Right lobe of liver (tissue), 4 donors: ENCODE measurements at regions not wholly inside any gene's neighbourhood (a gene's known extent, or its start where the extent isn't known, plus 50 kb on each side); places are given as distances from the start of the nearest gene placed in this dataset.

ENCODE experiments used
- CTCF ChIP-seq, 4 donors: fragments of 200-600 bp in 3 of 4; fragments of 450-650 bp in 1 of 4; IDR thresholded peaks; one replicate each; pipeline versions ENCODE4 v1.5.1 to v1.8.0; 2016 to 2022; ENCODE audit warnings: antibody characterized with exemption in 4 of 4, mild to moderate bottlenecking in 2 of 4
- POLR2A ChIP-seq: fragments of 450-650 bp; IDR thresholded peaks from one replicate; pipeline ENCODE4 v1.6.1; 2017; ENCODE audit warnings: antibody characterized with exemption, mild to moderate bottlenecking
- donor health status: DM: no; HTN: no; CAD: no.
- donor health status: DM: no; HTN: no; CAD: no.
- donor health status: DM: no; HTN: yes; CAD: no.

GRCh38 chr19:34049944-34050343, 122.4 kb upstream of the LSM14A start:
- TF ChIP-seq CTCF (IDR thresholded peaks at IDR 0.05) (no peak), POLR2A (no peak)
